SW 1271 (cell line): ENCODE measurements at regions not wholly inside any gene's neighbourhood (a gene's known extent, or its start where the extent isn't known, plus 50 kb on each side); places are given as distances from the start of the nearest gene placed in this dataset.
"Not testable (repeated sequence)": the region's sequence is repeated elsewhere in the genome, so short reads cannot be mapped to it uniquely, and the experiment has no call there.

ENCODE experiments used
- DNase-seq, 2 experiments: peaks; one replicate each; lab custom pipeline; 2025; lab: John Stamatoyannopoulos, UW

- no peak for DNase-seq
Measured at GRCh38 chr12:97005174-97005573, 98.1 kb downstream of the NEDD1 start.

- DNase-seq, result no peak
Measured at GRCh38 chr12:97005646-97006045, 98.6 kb downstream of the NEDD1 start.

- DNase-seq, result no peak
Measured at GRCh38 chr12:97006585-97006984, 99.5 kb downstream of the NEDD1 start.

- no peak for DNase-seq
Measured at GRCh38 chr12:97016163-97016562, 109.1 kb downstream of the NEDD1 start.

GRCh38 chr12:97017213-97017612 lies 110.2 kb downstream of the NEDD1 start:
- no peak for DNase-seq

- no peak for DNase-seq
Measured at GRCh38 chr12:97022536-97023230, 115.6 kb downstream of the NEDD1 start.

- DNase-seq, result no peak
Measured at GRCh38 chr12:97024393-97024792, 117.3 kb downstream of the NEDD1 start.

GRCh38 chr12:97026901-97027300 lies 119.8 kb downstream of the NEDD1 start:
- DNase-seq, result no peak

- no peak for DNase-seq
Measured at GRCh38 chr12:97027482-97027881, 120.4 kb downstream of the NEDD1 start.

- no peak for DNase-seq
Measured at GRCh38 chr12:97038131-97038530, 131.1 kb downstream of the NEDD1 start.

GRCh38 chr12:97038834-97039233 lies 131.8 kb downstream of the NEDD1 start:
- no peak for DNase-seq

GRCh38 chr12:97046901-97047300 lies 139.8 kb downstream of the NEDD1 start:
- no peak for DNase-seq

GRCh38 chr12:97047361-97047760 lies 140.3 kb downstream of the NEDD1 start:
- no peak for DNase-seq

- no peak for DNase-seq
Measured at GRCh38 chr12:97048421-97049035, 141.5 kb downstream of the NEDD1 start.

- DNase-seq, result no peak
Measured at GRCh38 chr12:97050509-97050908, 143.5 kb downstream of the NEDD1 start.

GRCh38 chr12:97051341-97051740 lies 144.3 kb downstream of the NEDD1 start:
- DNase-seq, result no peak

- DNase-seq, result no peak
Measured at GRCh38 chr12:97061171-97061570, 154.1 kb downstream of the NEDD1 start.

GRCh38 chr12:97063292-97063935 lies 156.4 kb downstream of the NEDD1 start:
- no peak for DNase-seq

GRCh38 chr12:97075161-97075933 lies 168.3 kb downstream of the NEDD1 start:
- DNase-seq, result no peak

- no peak for DNase-seq
Measured at GRCh38 chr12:97075934-97076630, 169.0 kb downstream of the NEDD1 start.

GRCh38 chr12:97076912-97077311 lies 169.9 kb downstream of the NEDD1 start:
- DNase-seq, result not testable (repeated sequence)

- DNase-seq, result no peak
Measured at GRCh38 chr12:97082029-97082428, 175.0 kb downstream of the NEDD1 start.
